ENCODE measurements at regions not wholly inside any gene's neighbourhood (a gene's known extent, or its start where the extent isn't known, plus 50 kb on each side); places are given as distances from the start of the nearest gene placed in this dataset.

DNA sequence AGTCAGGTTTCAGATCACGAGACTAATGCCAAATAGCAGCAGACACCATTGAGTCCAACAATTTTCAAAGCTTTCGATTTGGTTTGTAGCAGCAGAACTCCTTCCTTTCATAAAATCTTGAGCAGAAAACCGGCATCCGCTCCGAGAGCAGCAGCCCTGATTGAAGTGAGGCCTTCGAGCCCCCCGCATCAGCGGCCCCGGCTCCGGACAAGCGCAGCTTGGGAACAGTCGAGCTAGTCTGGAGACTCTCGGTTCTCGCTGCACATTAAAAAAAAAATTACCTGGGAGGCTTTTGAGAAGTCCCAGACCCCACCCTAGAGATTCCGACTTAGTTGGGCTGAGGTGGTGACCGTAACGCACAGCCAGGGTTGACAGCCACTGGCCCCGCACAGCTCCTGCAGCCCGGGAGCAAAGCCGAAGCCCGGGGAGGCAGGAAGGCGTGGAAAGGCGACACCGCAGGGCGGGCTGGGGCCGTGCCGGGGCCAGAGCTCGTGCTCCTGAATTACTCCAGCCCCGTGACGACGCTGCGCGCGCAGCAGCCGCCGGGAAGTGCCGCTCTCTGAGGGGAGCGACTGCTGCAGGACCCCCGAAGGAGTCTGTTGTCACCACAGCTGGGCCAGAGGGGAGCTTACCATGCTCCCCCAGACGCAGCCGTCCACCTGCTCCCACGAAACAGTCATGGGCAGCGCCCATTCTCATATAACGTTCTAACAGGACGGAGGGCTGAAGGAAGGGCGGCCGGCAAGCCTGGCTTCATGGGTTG is 57.8 kb downstream of the SPATA19 start:
- no peak for DNase-seq

DNA sequence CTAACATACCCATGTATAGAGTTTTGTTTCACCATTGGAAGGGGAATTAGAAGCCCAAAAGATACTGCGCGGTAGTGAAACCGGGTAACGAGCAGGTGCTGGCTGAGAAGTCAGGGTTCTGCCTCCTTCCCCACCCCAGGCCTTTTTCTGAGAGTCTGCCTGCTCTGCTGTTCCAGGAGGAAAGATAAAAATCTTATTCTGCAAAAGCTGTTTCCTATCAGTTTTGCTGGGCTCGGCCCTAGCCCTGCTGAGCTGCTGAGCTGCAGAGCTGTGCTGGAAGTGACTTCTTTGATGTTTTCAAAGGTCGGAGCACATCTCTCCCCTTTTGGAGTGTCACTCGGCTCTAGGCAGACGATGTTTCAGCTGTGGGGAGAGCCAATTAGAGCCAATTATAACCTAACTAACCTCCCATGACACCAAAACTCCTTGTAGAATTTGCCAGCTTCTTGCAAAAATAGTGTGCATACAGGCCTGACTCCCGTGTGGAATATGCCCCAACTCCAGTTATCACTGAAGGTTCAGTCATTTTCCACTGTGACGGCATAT is 59.4 kb downstream of the SPATA19 start:
- no peak for DNase-seq

DNA sequence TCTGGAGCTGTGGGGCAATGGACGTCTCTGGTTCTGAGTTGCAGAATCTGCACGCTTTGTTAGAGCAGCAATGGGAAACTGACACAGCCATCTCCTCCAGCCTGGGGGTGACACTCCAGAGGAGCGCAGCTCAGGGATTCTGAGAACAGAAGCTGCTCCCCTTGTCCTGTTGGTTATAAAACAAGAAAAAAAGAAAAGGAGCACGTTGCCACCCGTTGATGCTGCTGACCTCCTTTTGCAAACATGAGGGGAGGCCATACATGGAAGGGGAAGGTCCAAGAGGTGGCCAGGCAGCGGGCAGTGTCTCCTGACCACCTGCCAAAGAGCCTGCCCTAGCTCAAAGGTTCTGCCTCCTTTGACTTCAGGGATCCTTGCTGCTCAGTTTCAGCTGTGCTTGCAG is 61.0 kb downstream of the SPATA19 start:
- no peak for DNase-seq

DNA sequence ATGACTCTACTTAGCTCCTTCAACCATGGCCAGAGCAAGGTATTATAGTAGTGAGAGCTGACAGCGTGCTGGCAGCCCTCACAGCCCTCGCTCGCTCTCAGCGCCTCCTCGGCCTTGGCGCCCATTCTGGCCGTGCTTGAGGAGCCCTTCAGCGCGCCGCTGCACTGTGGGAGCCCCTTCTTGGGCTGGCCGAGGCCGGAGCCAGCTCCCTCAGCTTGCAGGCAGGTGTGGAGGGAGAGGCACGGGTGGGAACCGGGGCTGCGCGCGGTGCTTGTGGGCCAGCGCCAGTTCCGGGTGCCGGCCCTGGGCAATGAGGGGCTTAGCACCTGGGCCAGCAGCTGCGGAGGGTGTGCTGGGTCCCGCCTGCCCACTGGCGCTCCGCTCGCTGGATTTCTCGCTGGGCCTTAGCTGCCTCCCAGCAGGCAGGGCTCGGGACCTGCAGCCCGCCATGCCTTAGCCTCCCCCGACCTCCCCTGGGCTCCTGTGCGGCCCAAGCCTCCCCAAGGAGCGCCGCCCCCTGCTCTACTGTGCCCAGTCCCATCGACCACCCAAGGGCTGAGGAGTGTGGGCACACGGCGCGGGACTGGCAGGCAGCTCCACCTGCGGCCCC is 63.1 kb downstream of the SPATA19 start:
- no peak for DNase-seq

- DNase-seq: peak; percentile 57
Observed at GRCh38 chr11:133778161-133778560, 67.2 kb downstream of the SPATA19 start.

DNA sequence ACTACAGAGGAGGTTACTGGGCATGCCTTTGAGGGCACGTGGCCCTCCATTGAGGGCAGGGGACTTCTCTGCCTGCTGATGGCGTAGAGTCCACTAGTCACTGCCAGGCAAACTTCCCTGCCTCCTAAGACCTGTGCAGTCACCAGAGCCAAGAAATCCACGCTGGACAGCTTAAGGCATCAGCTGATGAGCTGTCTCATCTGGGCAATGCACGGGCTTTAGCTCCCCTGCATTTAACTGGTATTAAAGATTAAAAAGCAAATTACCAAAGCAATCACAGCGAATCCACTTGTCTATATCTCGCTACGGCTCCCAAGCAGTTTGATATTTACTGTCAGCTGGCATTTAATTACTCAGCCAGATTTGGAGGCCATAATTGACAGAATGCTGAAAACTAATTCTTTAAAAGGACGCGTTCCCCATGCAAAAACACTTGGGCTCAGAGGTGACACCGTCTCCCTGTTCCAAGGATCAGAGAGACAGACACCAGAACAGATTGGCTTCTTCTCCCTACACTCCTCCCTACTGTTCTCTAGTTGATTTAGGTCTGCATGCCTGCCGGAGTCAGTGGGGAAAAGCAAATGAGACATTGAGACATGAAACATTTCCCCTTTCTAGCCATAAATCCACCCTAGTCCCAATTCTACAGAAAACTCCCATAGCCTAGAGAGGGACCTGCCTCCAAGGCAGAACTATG is 68.5 kb downstream of the SPATA19 start:
- DNase-seq: no peak

- peak; percentile 10 for DNase-seq
Observed at GRCh38 chr11:133762538-133762937, 82.8 kb downstream of the SPATA19 start.

DNA sequence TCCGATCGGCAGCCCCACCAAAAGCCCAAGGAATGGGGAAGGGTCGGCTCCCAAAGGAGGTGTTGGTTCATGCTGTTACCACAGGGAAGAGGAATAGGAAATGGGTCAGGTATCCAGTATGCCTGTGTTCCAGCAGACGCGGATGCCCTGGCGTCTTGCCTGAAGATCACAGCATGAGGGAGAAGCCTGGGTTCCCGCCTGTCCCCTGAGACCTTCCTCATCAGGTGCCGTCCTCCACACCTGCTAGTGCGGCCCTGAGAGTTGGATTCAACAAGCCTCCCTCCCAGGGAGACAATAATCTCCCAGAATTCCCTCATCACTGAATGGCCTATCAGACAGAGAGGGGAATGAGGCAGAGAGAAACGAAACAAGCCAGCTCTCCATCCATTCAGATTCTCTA is 92.2 kb downstream of the SPATA19 start:
- DNase-seq: peak; percentile 66

- no peak for DNase-seq
Observed at GRCh38 chr11:133749841-133750240, 95.5 kb downstream of the SPATA19 start.

GRCh38 chr11:133747409-133747808 is 97.9 kb downstream of the SPATA19 start:
- DNase-seq: peak; percentile 64

DNA sequence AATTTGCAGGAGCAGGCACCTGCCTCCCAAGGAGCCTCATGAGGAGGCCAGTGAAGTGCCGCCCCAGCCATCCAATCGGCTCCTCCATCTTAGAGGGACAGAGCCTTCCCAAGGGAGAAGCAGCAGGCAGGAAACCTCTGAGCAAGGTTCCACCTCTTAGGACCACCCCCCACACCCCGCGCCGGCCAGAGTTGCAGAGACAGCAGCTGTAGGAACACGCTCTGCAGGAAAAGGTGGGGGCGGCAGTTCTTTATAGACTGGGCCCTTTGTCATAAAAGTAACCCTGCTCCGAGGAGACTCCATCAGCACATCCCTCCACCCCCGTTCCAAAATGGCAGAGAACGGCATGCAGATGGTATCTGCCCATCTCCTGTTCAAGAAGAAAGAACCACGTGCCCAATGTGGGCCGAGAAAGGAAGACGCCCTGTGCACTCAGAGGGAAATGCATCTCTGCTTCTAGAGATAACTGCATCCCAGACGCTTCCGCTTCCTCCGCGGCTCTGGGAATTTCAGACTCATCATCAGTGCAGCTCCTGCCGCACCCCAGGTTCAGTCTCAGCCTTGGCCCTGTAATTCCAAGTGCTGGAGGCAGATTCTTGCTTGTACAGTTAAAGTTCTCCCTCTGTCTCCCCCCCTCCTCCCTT is 98.5 kb downstream of the SPATA19 start:
- peak; percentile 44 for DNase-seq

DNA sequence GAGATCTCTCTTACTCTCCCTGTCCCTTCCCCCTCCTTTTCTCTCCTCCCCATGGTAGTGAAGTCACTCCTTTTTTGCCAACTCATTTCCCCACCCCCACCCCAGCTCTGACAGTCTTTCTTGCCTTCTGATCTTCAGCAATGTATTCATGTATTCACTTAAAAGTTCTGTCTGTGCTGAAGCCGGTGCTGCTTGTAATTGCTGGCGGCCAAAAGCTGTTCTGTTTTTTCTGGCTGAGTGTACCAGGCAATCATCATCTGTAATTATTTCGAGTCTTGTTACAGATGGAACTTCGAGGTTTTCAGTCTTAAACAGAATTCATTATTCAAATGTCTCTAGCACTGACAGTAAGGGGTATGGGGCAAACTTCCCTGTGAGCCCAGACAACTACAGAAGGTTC is 99.5 kb downstream of the SPATA19 start:
- peak; percentile 20 for DNase-seq

DNA sequence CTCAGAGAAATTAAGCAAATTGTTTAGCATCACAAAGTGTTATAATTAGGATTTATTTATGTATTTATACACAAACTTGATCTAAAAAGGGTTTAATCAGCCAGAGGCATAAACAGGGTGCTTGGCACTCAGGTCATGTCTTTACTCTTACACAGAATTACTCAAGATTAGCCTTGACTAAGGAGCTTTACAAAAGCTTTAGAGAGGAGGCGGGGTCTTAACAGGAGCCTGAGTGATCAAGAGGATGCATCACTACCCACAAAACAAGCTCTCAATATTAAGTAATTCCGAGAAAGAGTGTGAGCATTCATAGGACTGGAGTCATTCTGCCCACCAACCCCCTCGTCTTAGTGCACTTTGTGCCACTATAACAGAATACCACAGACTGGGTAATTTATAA is 103.0 kb downstream of the SPATA19 start:
- no peak for DNase-seq

DNA sequence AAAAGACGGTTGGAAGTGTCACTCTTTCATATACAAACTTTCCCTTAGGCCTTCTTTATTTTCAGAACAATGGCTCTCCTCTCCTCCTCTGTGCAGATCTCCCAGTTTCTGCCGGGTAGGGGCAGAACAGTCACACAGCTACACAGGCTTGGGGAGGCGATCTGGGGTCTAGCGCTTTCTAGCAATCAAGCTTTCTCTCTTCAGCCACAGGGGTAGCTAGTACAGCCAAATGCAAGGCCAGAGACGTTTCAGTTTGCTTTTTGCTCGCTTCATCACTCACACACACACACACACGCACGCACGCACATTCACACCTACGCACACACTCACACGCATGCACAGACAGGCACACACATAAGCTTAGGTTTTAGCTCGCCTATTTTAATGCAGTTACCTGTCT is 104.3 kb downstream of the SPATA19 start:
- no peak for DNase-seq

- no peak for DNase-seq
Observed at GRCh38 chr11:133739481-133739880, 105.8 kb downstream of the SPATA19 start.

DNA sequence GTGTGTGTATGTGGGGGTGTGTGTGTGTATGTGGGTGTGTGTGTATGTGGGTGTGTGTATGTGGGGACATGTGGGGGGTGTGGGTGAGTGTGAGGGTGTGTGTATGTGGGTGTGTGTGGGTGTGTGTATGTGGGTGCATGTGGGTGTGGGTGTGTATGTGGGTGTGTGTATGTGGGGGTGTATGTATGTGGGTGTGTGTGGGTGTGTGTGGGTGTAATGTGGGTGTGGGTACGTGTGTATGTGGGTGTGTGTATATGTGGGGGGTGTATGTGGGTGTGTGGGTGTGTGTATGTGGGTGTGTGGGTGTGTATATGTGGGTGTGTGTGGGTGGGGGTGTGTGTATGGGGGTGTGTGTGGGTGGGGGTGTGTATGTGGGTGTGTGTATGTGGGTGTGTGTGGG is 106.7 kb downstream of the SPATA19 start:
- DNase-seq: no peak

GRCh38 chr11:133733631-133734030 is 111.7 kb downstream of the SPATA19 start:
- DNase-seq: no peak

GRCh38 chr11:133732109-133732674 is 113.1 kb downstream of the SPATA19 start:
- DNase-seq: peak; percentile 12

DNA sequence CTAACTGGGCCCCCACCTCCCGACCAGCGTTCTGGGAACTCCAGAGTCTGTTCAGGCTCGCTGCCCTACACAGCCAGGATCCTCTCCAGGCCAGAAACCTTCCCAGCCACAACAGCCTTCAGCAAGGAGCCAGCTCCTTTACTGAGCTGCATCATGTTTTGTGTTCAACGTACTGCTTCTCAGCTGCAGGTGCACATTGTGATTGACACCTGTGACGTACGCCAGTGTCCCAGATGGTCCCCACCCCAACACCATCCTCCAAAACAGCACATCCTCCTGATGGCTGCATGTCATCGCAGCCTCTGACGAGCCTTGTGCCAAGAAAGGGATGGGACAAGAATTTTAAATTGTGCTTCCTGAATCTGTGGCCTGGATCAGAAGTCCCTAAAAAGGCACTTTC is 117.5 kb downstream of the SPATA19 start:
- DNase-seq: no peak

GRCh38 chr11:133726542-133726941 is 118.8 kb downstream of the SPATA19 start:
- DNase-seq: peak; percentile 95

- peak; percentile 83 for DNase-seq
Observed at GRCh38 chr11:133724116-133724515, 121.2 kb downstream of the SPATA19 start.

GRCh38 chr11:133723056-133723455 is 122.3 kb downstream of the SPATA19 start:
- DNase-seq: peak; percentile 95

GRCh38 chr11:133720951-133721350 is 124.4 kb downstream of the SPATA19 start:
- DNase-seq: no peak
